ENCODE measurements at regions not wholly inside any gene's neighbourhood (a gene's known extent, or its start where the extent isn't known, plus 50 kb on each side); places are given as distances from the start of the nearest gene placed in this dataset.

DNA sequence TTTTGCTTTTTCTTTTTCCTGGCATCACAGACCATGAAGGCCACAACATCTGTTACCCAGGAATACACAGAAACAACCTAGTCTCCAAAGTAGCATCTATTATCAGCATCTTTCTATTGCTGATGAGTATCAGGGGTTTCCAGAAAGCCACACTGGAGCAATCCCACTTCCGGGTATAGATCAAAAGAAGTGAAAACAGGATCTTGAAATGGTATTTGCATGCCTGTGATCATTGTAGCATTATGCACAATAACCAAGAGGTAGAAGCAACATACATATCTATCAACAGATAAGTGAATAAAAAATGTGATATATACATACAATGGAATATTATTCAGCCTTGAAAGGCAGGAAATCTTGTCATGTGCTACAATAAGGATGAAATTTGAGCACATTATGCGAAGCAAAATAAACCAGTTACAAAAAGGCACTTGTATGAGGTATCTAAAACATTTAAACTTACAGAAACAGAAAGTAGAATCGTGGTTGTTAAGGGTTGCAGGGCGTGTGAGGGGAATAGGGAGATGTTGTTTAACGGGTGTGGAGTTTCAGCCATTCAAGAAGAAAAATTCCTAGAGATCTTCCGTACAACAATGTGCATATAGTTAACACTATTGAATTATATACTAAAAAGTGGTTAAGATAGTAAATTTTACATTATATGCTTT is 115.1 kb downstream of the KCNE4 start:
- DNase-seq (no peak), ATAC-seq (ENCODE audit: low FRiP score) (no peak)
- no peak overlapping the region for H3K27ac ChIP-seq (ENCODE audit: low read depth in 1 of 2, low read length in 2 of 2)
- H3K4me3 ChIP-seq (ENCODE audit: low read length in 2 of 2), result no peak overlapping the region
- no peaks in the 10 kb centered on the region for H3K9me3 ChIP-seq (ENCODE audit: control insufficient read depth, low read length)
- H3K36me3 ChIP-seq (ENCODE audit: control insufficient read depth in 1 of 2, insufficient read depth in 2 of 2, low read length in 1 of 2), result no peaks in the 10 kb centered on the region
- no peaks in the 10 kb centered on the region for H3K4me1 ChIP-seq (ENCODE audit: control insufficient read depth in 1 of 2, insufficient read depth in 2 of 2, low read length in 2 of 2)
- intact Hi-C loops (cut with DNase I), result no loop called here
- 96 to 97% methylated on average over 6 of the region's 6 CpGs for WGBS, 2 donors
- H3K27me3 ChIP-seq (ENCODE audit: control insufficient read depth in 1 of 2, insufficient read depth in 2 of 2, low read length in 1 of 2), result no peaks in the 10 kb centered on the region

DNA sequence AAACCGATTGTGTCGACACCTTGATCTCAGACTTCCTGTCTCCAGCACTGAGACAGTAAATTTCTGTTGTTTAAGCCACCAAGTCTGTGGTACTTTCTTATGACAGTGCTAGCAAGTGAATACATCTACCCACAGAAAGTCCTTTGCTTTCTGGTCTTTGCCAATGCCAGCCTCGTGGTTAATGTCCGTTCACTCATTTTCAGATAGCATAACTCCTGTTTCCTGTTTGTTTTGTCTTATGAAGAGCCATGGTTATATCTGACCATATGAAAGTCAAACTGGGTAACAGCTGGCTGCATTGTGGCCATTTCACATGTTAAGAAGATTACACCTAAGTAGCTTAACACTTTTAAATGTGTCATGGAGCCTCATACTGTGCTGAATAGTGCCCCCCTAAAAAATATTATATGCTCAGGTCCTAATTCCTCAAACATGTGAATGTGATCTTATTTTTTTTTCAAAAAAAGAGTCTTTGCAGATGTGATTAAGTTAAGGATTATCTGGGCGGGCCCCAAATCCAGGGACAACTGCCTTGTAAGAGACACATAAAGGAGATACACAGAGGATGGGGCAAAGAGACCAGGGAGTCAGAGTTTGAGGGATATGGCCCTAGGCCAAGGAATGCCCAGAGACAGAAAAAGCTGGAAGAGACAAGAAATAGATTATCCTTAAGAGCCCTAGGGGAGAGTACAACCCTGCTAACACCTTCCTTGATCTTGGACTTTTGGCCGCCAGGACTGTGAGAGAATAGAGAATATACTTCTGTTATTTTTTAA is 118.0 kb downstream of the KCNE4 start:
- H3K4me3 ChIP-seq (ENCODE audit: low read length in 2 of 2), result no peak overlapping the region
- no peaks in the 10 kb centered on the region for H3K36me3 ChIP-seq (ENCODE audit: control insufficient read depth in 1 of 2, insufficient read depth in 2 of 2, low read length in 1 of 2)
- WGBS, 2 donors, result 61 to 84% methylated on average over 6 of the region's 6 CpGs
- H3K27ac ChIP-seq (ENCODE audit: low read depth in 1 of 2, low read length in 2 of 2), result no peak overlapping the region
- H3K27me3 ChIP-seq (ENCODE audit: control insufficient read depth in 1 of 2, insufficient read depth in 2 of 2, low read length in 1 of 2), result no peaks in the 10 kb centered on the region
- intact Hi-C loops (cut with DNase I), result loop anchor here in 1 of 2 donors (10.0 kb wide), 1 partner anchor 55 kb away; no protein-coding TSS in a partner anchor
- H3K4me1 ChIP-seq (ENCODE audit: control insufficient read depth in 1 of 2, insufficient read depth in 2 of 2, low read length in 2 of 2), result no peaks in the 10 kb centered on the region
- DNase-seq, result no peak
- H3K9me3 ChIP-seq (ENCODE audit: control insufficient read depth, low read length), result no peaks in the 10 kb centered on the region
- no peak for ATAC-seq (ENCODE audit: low FRiP score)

DNA sequence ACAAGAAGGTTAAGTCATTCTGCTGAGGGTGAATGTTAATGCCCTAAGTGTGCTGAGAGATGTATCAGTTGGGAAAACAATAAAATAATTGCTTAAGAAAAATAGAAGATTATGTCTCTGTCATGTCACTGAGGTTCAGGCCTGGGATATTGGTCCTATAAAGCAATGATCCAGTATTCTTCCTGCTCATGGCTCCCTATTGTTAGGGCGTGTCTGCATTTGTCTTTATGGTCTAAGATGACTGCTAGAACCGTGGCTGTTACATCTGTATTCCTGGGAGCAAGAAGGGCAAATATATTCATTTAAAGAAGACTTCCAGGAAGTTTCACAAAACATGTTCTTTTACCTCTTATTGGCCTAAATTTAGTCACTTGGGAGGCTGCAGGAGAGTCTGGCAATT is 125.0 kb downstream of the KCNE4 start:
- peaks cover 0 to 6% of the 10 kb centered on the region in 2 donors for H3K4me1 ChIP-seq (ENCODE audit: control insufficient read depth in 1 of 2, insufficient read depth in 2 of 2, low read length in 2 of 2)
- ATAC-seq (ENCODE audit: low FRiP score), result no peak
- H3K9me3 ChIP-seq (ENCODE audit: control insufficient read depth, low read length), result no peaks in the 10 kb centered on the region
- DNase-seq, result no peak
- no peaks in the 10 kb centered on the region for H3K36me3 ChIP-seq (ENCODE audit: control insufficient read depth in 1 of 2, insufficient read depth in 2 of 2, low read length in 1 of 2)
- H3K4me3 ChIP-seq (ENCODE audit: low read length in 2 of 2), result no peak overlapping the region
- 52 to 66% methylated on average over 2 of the region's 2 CpGs for WGBS, 2 donors
- peaks cover 0 to 2% of the 10 kb centered on the region in 2 donors for H3K27me3 ChIP-seq (ENCODE audit: control insufficient read depth in 1 of 2, insufficient read depth in 2 of 2, low read length in 1 of 2)
- no peak overlapping the region for H3K27ac ChIP-seq (ENCODE audit: low read depth in 1 of 2, low read length in 2 of 2)
- intact Hi-C loops (cut with DNase I), result loop anchor here in 1 of 2 donors (10.0 kb wide), 1 partner anchor 62 kb away; no protein-coding TSS in a partner anchor

DNA sequence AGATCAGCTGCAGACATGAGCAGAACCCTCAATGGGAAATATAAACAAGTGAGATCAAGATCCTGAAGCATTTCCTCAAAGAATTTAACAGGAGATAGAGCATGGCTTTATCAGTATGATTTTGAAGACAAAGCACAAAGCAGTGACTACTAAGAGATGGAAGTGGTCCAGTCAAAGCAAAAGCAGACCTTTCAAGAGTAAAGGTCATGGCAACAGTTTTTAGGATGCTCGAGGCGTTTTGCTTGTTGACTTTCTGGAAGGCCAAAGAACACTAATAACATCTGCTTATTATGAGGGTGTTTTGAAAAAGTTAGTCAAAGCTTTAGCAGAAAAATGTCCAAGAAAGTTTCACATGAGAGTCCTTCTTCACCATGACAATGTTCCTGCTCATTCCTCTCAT is 128.5 kb downstream of the KCNE4 start:
- WGBS, 2 donors, result 31 to 40% methylated on average over 2 of the region's 2 CpGs
- ATAC-seq (ENCODE audit: low FRiP score), result no peak
- Histone ChIP-seq H3K4me1 (ENCODE audit: control insufficient read depth in 1 of 2, insufficient read depth in 2 of 2, low read length in 2 of 2) (peaks cover 0 to 6% of the 10 kb centered on the region in 2 donors), H3K27me3 (ENCODE audit: control insufficient read depth in 1 of 2, insufficient read depth in 2 of 2, low read length in 1 of 2) (peaks cover 0 to 2% of the 10 kb centered on the region in 2 donors), H3K27ac (ENCODE audit: low read depth in 1 of 2, low read length in 2 of 2) (no peak overlapping the region), H3K36me3 (ENCODE audit: control insufficient read depth in 1 of 2, insufficient read depth in 2 of 2, low read length in 1 of 2) (no peaks in the 10 kb centered on the region), H3K4me3 (ENCODE audit: low read length in 2 of 2) (no peak overlapping the region), H3K9me3 (ENCODE audit: control insufficient read depth, low read length) (no peaks in the 10 kb centered on the region)
- no peak for DNase-seq
- intact Hi-C loops (cut with DNase I), result no loop called here

DNA sequence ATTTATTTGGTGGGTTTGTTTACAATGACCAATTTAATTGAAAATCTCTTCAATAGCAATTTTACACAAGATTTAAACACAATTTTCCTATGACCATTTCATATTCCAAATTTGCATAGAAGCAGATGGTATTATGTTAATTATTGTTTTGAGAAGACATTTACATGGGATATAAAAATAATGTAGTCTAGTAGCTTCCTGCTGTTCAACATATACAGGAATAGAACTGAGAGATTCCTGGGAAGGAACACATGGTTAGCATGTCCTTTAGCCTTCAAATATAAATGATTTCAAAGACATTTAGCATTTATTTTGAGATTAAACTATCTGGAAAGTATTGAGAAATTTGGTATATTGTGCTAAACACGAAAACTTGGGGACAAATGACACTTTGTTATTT is 129.6 kb downstream of the KCNE4 start:
- no peaks in the 10 kb centered on the region for H3K27me3 ChIP-seq (ENCODE audit: control insufficient read depth in 1 of 2, insufficient read depth in 2 of 2, low read length in 1 of 2)
- DNase-seq (no peak), ATAC-seq (ENCODE audit: low FRiP score) (no peak)
- H3K4me3 ChIP-seq (ENCODE audit: low read length in 2 of 2), result no peak overlapping the region
- no peaks in the 10 kb centered on the region for H3K36me3 ChIP-seq (ENCODE audit: control insufficient read depth in 1 of 2, insufficient read depth in 2 of 2, low read length in 1 of 2)
- H3K9me3 ChIP-seq (ENCODE audit: control insufficient read depth, low read length), result no peaks in the 10 kb centered on the region
- WGBS, 2 donors, result 82 to 89% methylated on average over 1 of the region's 1 CpG
- intact Hi-C loops (cut with DNase I), result no loop called here
- H3K27ac ChIP-seq (ENCODE audit: low read depth in 1 of 2, low read length in 2 of 2), result no peak overlapping the region
- H3K4me1 ChIP-seq (ENCODE audit: control insufficient read depth in 1 of 2, insufficient read depth in 2 of 2, low read length in 2 of 2), result peaks cover 0 to 6% of the 10 kb centered on the region in 2 donors

DNA sequence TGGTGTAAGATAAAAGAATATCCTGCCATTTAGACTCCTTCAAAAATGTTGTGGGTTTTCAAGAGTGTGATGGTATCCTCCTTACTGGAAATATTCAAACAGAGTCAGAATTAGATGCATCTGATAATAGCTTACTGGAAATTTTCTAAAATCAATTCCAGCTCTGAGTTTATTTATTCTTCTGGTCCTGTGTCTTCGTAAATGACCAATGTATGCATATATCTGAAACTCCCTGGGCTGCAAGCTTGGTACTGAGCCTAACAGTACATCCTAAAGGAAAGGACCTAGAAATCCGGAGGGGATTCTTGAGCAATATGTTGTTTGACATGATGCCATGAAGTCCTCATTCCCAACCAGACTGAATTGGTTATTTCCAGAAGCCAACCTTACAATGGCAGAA is 130.4 kb downstream of the KCNE4 start:
- no peak overlapping the region for H3K4me3 ChIP-seq (ENCODE audit: low read length in 2 of 2)
- ATAC-seq (ENCODE audit: low FRiP score) (no peak), DNase-seq (no peak)
- no peaks in the 10 kb centered on the region for H3K36me3 ChIP-seq (ENCODE audit: control insufficient read depth in 1 of 2, insufficient read depth in 2 of 2, low read length in 1 of 2)
- H3K27me3 ChIP-seq (ENCODE audit: control insufficient read depth in 1 of 2, insufficient read depth in 2 of 2, low read length in 1 of 2), result no peaks in the 10 kb centered on the region
- H3K27ac ChIP-seq (ENCODE audit: low read depth in 1 of 2, low read length in 2 of 2), result no peak overlapping the region
- intact Hi-C loops (cut with DNase I), result no loop called here
- peaks cover under 1% of the 10 kb centered on the region for H3K9me3 ChIP-seq (ENCODE audit: control insufficient read depth, low read length)
- no peaks in the 10 kb centered on the region for H3K4me1 ChIP-seq (ENCODE audit: control insufficient read depth in 1 of 2, insufficient read depth in 2 of 2, low read length in 2 of 2)
- WGBS, 2 donors, result 77 to 85% methylated on average over 2 of the region's 2 CpGs

DNA sequence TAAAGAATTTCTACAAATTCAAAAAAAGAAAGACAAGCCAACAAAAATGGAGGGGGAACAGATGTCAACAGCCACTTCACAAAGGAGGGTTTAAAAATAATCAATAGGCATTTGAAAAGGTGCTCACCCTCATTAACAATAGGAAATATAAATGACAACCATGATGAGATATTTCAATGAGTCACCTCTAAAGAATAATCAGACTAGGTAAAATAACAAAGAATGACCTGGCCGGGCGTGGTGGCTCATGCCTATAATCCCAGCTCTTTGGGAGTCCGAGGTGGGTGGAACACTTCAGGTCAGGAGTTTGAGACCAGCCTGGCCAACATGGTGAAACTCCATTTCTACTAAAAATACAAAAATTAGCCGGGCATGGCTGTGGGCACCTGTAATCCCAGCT is 133.6 kb downstream of the KCNE4 start:
- Histone ChIP-seq H3K4me1 (ENCODE audit: control insufficient read depth in 1 of 2, insufficient read depth in 2 of 2, low read length in 2 of 2) (no peaks in the 10 kb centered on the region), H3K27ac (ENCODE audit: low read depth in 1 of 2, low read length in 2 of 2) (no peak overlapping the region), H3K9me3 (ENCODE audit: control insufficient read depth, low read length) (peaks cover 2% of the 10 kb centered on the region), H3K4me3 (ENCODE audit: low read length in 2 of 2) (no peak overlapping the region), H3K36me3 (ENCODE audit: control insufficient read depth in 1 of 2, insufficient read depth in 2 of 2, low read length in 1 of 2) (no peaks in the 10 kb centered on the region), H3K27me3 (ENCODE audit: control insufficient read depth in 1 of 2, insufficient read depth in 2 of 2, low read length in 1 of 2) (no peaks in the 10 kb centered on the region)
- no peak for DNase-seq
- intact Hi-C loops (cut with DNase I), result no loop called here
- 94 to 97% methylated on average over 4 of the region's 4 CpGs for WGBS, 2 donors
- no peak for ATAC-seq (ENCODE audit: low FRiP score)

DNA sequence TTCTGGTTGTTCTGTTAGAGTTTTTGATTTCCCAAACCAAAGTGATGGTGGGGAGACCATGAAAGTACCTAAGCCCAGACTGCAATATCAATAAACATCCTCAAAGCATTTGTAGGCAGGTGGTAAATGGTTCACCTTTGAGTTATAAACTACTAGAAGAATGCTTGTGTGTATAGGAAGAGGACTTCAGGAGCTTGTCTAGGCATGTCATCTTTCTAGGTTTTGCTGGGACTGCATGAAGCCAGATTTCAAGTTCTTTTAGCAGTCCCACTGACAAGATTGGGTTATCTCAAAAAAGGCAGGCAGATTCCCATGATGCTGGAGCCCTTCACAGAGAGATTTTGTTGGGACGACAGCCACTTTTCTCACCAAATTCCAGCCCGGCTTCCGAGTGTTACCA is 135.3 kb downstream of the KCNE4 start:
- H3K4me3 ChIP-seq (ENCODE audit: low read length in 2 of 2), result no peak overlapping the region
- H3K36me3 ChIP-seq (ENCODE audit: control insufficient read depth in 1 of 2, insufficient read depth in 2 of 2, low read length in 1 of 2), result no peaks in the 10 kb centered on the region
- peaks cover 2% of the 10 kb centered on the region for H3K9me3 ChIP-seq (ENCODE audit: control insufficient read depth, low read length)
- H3K4me1 ChIP-seq (ENCODE audit: control insufficient read depth in 1 of 2, insufficient read depth in 2 of 2, low read length in 2 of 2), result no peaks in the 10 kb centered on the region
- DNase-seq (no peak), ATAC-seq (ENCODE audit: low FRiP score) (no peak)
- H3K27ac ChIP-seq (ENCODE audit: low read depth in 1 of 2, low read length in 2 of 2), result no peak overlapping the region
- H3K27me3 ChIP-seq (ENCODE audit: control insufficient read depth in 1 of 2, insufficient read depth in 2 of 2, low read length in 1 of 2), result no peaks in the 10 kb centered on the region
- 95 to 97% methylated on average over 3 of the region's 3 CpGs for WGBS, 2 donors
- intact Hi-C loops (cut with DNase I), result no loop called here
